NCI-H2107 (cell line): ENCODE measurements at regions not wholly inside any gene's neighbourhood (a gene's known extent, or its start where the extent isn't known, plus 50 kb on each side); places are given as distances from the start of the nearest gene placed in this dataset.

Experiments
- DNase-seq: peaks from one replicate; lab custom pipeline; 2025; lab: John Stamatoyannopoulos, UW

DNA sequence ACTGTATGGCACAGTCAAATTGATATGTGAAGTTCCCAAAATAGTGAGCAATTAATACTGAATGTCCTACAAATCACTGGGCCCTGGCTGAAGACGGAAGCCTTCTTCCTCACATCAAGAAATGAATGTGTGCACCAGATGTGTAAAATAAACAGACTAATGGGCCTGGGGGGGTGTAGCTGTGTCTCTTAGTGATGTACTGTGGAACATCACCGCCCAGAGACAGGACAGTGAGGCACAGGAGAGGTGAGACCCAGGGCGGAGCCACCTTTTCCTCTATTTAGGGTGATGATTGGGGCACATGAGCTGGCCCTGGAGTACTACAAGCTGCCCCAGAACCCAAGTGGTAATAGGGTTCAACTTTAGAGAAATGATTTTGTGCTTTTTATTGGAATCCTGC lies 368.5 kb upstream of the ARID1B start:
- DNase-seq = no peak

DNA sequence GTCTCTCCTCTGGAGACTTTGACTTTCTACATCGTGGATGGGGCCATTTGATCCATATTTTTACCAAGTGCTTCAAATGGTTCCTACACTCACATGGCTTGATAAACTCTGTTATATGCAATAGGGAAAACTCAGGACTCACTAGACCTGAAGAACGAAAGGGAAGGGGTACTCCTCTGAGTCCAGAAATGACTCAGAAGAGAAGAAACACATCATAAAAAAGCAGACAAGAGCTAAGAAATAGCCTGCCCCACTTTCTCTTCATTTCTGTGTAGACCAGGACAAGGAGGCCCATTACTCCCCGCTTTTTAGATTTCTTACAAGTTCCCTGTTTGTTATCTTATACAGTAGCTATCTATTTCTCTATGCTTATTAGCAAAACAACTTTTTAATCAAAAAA lies 369.8 kb upstream of the ARID1B start:
- no peak for DNase-seq

DNA sequence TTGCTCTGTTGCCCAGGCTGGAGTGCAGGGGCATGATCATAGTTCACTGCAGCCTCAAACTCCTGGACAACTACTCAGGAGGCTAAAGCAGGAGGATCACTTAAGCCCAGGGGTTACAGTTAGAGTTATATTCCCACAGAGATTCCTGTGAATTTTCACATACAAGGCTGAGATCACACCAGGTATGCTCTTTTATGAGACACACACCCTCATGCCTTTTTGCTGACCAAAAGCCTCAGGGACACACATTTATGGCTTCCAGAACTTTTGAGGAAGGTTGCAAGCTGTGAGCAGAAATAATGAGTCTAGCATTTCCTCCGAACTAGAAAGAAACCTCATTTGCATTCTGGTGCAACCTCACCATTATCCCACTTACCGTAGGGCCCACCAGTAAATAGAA lies 370.5 kb upstream of the ARID1B start:
- DNase-seq = no peak

DNA sequence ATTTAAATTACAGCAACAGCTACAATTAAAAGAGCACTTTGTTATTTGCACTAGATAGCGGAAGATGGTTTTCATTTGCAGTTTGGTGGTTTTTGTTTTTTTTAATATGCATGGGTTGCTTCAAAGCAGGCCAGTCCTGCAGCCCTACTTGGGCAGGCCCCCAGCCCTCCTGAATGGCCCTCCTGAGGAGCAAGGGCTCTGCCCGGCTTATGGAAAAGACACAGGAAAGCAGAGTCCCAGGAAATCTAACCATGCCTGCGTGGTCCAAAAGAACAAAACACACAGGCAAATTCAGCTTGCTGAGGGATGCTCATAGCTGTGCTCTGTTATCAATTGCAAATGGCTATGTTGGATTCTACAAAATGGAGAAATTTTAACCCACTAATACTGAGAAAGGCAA lies 371.1 kb upstream of the ARID1B start:
- no peak for DNase-seq

DNA sequence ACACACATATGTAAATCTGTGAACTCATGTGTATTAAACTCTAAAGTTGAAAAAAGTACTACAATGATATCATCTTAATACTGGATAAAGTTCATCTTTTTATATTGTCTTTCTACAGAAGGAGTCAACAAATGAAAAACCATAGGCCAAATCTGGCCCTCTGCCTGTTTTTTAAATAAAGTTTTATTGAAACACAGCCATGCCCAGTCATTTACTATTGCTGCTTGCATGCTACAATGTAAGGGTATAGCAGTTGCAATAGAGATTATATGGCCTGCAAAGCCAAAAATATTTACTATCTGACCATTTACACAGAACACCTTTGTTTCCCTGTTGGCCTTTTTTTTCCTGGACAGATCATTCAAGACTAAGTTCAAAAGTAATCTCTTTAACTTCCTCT lies 374.6 kb upstream of the ARID1B start:
- DNase-seq = no peak

DNA sequence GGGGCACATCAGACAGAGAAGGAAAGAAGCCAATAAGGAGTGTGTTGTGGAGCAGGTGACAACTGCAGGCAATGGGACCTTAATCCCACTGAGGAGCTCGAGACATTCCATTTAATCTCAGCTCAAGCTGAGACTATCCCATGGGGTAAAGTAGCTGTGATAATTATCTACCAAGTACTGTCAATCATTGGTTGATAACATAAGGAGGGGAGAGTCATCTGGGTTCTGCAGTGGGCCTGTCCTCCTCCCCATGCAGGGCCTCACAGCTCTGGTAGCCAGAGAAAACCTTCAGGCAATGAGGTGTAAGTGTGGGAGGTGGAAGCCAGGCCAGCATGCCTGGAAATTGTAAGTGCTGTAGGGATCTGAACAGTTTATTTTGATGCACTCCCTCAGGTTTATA lies 375.0 kb upstream of the ARID1B start:
- DNase-seq = no peak

DNA sequence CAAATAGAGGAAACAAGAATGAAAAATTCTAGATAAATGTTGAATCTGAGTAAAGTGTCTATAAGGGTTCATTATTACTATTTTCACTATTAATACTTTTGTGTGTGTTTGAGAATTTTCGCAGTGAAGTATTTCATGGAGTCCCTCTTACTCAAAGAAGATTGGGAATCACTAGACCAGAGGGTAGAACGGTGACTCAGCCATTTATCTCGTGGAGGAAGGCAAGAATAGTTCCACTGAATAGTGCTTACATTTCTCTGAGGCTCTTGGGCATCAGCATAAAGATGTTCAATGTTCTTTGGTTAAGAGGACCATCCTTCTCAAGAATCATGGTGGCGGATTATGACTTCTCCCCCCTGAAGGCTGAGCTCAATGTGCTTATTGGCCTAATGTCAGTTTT lies 376.7 kb upstream of the ARID1B start:
- DNase-seq = no peak

DNA sequence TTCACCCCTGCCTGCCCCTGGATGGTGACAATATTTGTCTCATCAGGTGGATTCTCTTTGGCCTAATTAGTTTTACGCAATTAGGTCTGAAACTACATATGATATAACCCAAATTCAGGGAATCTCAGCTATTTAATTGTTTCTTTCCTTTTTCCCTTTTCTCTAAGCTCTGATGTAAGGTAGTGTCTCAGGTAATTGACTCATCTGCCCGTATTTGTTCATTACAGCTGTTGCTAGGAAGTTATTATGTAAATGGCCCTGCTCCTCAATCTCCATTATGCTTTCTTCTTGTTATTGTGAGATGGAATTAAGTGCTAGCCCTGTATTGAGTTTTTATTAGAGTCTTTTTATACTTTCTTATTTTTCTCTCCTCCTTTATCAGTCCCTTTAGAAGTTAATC lies 378.2 kb upstream of the ARID1B start:
- no peak for DNase-seq

DNA sequence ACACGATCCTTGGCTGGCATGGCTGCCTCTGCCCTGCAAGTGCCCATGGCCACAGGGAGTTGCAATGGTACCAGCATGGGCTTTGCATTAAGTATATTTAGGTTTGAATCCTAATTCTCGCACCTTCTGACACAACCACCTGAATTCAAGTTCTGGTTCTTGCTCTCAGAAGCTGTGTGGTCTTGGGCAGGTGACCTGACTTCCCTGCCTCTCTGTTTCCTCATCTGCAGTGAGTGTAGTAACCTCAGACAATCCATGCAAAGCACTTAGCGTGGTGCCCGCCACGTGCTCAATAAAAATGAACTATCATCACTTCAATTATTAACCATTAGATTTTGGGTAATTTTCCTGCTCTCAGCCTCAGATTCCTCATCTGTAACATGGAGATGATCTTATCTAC lies 378.8 kb upstream of the ARID1B start:
- DNase-seq = no peak

DNA sequence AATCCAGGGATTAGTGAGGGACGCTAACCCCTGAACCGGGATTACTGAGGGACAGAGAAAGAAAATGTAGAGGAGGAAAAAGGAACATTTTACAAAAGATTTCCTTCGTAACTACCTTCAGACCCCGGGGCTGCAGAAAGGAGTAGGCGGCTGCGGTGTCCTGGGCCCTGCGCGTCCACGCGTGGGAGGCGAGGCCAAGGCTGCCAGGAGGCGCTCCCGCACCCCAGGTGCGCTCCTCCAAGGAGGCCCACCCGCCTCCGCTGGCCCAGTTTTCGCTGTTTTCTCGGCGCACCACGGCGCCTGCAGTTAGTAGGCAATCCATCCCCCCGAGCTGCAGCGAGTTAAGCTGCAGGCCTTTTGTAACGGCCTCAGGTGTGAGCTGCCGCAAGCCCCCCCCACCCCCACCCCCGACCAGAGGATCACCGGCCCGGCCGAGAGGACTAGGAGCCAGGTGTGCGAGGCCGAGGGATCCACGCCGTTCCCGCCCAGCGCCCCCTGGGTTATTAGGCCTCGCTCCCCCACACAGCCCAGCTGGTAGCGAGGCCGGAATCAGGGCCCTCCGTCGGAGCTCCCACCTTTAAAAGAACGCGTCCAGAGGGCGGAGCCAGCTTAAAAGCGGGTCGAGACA lies 380.3 kb upstream of the ARID1B start:
- DNase-seq = no peak

DNA sequence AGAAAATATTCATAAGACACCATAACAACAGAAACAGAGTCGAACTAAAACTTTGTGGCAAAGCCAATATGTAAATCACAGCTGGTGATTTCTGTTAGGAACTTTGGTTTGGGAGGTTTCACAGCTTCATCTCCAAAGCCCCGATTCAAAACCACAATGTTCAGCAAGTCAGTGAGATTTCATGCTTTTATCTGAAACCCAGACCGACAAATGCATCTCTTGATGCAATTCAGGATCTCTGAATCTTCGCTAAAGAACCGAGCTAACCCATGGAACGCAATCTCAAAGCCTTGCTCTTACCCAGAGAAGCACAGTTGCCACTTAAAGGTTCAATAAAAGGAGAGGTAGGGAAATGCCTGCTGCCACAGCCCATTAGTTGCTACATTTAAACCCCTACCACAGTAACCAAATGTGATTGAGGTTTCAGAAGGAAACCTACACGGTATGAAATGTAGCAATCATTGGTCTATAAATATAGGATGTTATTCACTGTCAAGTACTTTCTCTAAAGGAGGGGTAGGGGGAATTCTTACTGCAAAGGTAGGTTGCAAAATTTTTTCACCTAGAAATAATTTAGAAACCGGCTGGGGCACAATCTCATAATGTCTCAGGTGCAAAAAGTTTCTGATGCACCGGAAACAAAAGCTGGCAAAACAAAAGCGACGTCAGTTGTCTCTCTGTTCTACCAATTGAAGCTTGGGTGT lies 381.0 kb upstream of the ARID1B start:
- DNase-seq = no peak

DNA sequence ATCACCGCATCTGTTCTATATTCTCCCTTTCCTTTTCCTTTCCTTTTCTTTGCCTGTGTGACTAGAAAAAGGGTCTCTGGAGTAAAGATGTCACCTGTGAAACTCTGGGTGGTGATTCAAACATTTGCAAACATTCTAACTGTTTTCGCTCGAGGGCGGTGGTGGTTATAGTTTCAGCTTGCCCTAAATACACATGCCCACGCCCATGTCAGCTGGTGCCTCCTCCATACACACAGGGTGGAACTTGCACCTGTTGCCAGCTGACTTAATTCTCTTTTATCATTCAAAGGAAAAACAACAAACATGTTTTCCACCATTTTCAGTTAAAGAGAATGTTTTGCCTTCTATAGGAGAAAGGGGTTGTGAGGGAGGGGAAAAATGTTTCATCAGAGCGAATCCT lies 381.9 kb upstream of the ARID1B start:
- DNase-seq = no peak

DNA sequence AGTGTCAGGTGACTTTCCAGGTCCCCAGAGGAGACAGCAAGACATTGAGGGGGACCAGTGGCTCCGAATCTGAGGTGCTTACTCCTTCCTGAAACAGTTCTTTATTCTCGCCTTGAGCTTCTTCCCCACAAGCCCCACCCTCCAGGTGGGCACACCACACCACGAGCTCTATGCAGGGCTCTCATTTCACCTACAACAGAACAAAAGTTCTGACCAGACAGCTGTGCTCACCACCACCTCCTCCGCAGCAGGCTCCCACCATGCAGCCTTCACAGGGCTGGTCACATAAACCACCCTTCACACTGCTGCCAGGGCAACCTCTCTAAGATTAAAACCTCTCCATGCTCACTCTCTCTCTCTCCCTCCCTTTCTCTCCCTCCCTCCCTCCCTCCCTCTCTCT lies 384.5 kb upstream of the ARID1B start:
- DNase-seq = no peak

DNA sequence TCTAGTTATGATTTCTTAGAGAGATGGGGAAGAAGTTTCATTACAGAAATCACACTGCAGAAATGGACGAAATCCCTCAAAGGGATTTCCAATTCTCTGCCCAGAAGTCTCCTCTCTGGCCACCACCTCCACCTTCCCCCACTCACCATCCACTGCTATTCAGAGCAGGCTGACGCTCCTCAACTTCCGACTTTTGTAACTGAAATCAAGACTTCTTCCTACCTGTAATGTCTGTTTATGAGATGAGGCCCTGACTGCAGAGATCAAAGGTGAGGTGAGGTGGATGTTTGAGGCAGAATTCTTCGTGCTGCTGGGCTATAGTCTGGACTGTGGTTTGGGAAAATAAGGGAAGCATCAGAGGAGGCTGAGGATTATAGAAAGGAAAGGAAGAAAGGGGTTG lies 385.2 kb upstream of the ARID1B start:
- no peak for DNase-seq

DNA sequence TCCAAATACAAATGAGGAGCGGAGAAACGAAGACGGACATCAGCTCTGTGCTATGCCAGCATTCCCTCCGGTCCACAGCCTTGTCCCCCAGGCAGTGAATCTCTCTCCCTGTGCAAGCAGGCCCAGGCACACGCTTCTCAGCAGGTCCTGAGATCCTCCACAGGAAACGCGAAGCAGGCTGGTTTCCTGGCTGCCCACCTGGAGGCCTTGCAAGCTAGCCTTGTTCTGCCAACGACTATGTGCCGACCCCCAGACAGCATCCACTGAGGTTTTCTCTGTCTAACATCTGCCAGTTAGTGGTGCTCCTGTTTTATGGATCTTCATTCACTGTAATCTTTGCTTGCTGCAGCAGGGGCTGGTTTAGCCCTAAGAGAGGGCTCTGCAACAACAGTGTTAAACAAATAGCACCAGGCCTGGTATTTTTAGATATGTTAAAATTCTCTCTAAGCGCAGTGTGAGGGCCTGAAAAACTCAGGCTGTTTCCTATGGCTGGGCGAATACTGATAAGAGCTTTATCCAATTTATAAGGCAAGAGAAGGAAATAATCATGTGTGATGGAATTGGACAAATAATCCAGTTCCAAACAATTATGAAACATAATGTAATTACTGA lies 386.0 kb upstream of the ARID1B start:
- no peak for DNase-seq

DNA sequence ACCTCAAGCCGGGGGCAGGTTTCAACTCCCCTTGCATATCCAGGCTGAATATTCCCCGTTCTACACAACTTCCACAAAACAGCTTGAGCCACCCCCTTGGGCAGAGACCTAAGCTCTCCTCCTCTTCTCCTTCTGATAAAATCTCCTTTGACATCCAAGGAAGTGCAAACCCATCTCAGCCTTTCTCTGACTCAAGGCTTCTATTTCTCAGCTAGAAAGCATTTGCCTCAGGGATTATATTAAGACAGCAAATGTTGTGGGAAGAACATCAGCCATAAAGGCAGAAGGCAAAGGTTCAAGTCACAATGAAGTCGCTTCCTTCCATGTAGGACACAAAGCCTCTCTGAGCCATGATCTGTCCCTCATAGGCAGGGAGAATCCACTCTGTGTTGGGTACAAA lies 386.6 kb upstream of the ARID1B start:
- no peak for DNase-seq

DNA sequence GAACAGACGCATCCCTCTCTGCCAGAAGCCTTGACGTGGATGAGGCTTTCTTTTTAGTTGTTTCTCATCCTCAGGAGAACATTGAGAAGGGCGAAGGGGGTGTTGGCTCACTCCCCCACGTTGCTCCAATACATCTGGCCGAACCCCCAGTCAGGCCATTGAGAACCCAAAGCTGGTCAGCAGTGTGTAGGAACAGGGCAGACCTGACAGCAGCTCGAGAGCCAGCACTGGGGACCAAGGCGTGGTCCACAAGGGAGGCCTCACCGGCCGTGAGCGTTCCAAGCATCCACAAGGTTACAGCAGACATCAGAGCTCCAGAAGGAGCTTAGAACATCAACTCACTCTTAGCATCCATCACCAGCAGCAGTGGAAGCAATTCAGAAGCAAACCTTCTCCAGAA lies 387.9 kb upstream of the ARID1B start:
- no peak for DNase-seq

DNA sequence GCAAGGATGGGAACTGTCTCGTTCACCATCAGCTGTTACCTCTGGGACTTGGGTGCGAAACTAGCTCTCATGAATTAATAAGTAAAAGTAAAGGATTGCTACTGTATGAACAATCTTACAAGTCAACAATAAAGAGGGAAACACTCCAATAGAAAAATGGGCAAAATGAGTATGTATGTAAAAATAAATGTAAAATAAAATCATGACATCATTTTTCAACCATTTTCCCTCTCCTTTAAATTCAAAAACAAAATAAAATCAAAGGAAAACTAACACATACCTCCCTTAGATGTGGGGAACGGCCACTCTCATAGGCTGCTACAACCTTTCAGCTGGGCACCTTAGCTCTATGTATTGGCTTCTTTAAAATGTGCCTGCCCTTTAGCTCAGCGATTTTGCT lies 389.7 kb upstream of the ARID1B start:
- DNase-seq = no peak

DNA sequence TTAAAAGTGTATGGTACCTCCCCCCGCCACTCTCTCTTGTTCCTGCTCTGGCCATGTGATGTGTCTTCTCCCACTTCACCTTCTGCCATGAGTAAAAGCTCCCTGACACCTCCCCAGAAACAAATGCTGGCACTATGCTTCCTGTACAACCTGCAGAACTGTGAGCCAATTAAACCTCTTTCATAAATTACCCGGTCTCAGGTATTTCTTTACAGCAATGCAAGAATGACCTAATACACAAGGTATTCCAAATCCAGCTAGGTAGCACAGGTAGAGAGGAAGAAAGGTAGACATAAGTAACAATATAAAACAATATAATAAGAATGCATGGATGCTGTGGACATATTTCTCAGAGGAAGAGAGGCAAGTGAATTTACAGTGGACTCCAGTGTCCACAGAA lies 394.1 kb upstream of the ARID1B start:
- no peak for DNase-seq

DNA sequence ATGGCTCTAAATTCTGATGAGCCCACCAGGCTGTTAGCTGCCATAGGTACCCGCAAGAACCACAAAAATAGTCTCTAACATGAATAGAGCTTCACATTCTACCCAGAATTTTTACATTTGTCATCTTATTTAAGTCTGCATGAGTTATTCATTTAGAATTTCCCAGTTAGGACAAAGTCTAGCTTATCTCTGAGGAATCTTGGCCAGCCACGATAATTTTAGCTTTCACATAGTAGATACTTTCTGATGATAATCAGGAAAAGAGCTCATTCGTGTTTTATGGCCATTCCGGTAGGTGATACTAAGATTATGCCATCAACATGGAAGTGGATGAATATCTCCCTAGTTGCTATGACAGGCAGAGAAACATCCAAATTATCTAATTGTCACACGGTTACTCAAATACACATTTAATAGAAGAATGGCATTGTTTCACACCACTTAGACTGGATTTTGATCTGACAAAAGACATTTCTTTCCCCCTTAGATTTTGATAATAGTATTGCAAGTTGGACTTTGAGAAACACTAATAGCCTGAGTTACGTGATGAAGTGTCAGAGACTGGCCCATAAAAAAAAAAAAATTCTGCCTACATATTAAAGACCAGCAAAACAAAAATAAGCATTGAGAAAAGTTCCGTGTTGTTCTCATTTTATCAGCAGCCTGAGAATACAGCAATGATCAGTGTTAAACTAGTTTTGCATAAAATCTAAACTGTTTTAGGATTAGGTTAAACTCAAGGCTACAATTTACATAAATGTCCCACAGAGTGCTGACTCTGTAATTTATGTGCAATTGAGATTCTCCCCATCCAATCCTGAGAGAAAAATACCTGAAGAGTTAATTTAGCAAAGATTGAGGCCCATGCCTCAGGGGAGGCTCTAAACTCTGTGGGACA lies 397.5 kb upstream of the ARID1B start:
- no peak for DNase-seq

DNA sequence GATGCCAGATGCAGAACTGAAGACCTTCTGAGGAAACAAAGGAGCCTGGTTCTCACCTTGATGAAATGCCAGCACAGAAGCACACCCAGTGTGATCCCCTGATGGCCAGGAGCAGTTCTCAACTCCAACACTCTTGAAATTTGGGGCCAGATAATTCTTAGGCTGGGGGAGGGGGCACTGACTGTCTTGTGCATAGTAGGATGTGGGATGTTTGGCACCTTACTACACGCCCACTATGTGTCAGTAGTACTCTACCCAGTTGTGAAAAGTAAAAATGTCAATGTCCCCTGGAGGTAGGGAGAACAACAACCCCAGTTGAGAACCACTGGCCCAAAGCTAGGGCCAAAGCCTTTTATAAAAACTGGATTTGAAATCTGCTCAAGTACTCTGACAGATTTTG lies 398.3 kb upstream of the ARID1B start:
- no peak for DNase-seq

DNA sequence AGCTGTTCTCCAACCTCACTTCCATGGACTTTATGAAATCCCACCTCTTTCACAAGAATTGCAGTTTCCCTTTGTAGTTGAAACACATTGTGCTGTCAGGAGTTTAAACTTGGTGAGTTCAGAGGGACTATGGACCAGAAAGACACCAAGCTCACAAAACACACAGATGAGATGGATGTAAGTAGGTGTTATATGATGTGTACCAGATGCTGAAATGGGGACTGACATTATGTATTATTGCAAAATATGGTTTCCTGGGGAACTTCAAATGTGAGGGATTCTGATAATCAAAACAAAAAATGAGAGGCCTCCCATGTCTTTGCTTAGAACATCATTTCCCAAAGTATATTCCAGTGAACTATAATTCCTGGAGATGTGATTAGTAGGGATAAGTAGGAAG lies 401.1 kb upstream of the ARID1B start:
- DNase-seq = no peak

DNA sequence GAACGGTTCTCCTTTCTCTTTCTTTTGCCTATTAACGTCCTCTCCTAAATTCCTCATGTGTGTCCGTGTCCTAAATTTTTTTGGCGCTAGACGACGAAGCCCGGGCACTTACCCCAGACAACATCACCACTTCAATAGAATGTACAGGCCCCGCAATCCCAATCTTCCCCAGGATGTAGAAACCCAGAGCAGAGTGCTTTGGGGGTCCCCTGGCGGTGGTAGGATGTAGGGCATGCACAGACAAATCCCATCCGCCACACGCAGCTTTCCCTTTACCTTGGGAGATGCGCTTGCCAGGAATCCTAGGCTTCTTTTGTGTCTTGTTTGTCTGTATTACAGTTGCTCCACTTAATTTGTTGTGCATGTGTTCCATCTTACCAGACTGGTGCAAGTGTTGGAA lies 417.3 kb upstream of the ARID1B start:
- DNase-seq = no peak
